CD4-positive, alpha-beta T cell treated with Interleukin-17A for 1 hour (primary cell): ENCODE measurements at regions not wholly inside any gene's neighbourhood (a gene's known extent, or its start where the extent isn't known, plus 50 kb on each side); places are given as distances from the start of the nearest gene placed in this dataset.

ENCODE experiments used
- DNase-seq: peaks from one replicate; pipeline ENCODE4 v3.0.0-alpha.2; 2020

- no peak for DNase-seq
Measured at GRCh38 chr1:93013145-93014065, 52.1 kb upstream of the DIPK1A start.

GRCh38 chr1:93014168-93014567 lies 52.9 kb upstream of the DIPK1A start:
- DNase-seq: no peak

DNA sequence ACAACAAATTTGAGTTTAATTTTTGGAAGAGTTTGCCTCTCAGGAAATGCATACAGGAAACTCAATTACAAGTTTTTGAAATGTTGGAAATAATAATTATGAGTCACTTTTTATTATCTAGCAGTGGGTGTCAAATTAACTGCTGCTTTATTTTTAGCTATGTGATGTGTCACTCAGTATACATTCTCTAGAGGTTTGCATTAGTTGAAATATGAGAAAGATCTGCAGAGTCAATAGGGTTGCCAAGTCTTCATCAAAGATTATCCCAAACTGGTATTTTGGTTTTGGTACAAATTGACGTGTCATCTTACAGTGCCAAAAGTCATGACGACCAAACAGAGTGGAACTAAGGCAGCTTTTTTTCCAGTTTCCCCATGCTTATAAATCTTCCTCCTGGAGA lies 54.3 kb upstream of the DIPK1A start:
- DNase-seq: no peak

- DNase-seq: no peak
Measured at GRCh38 chr1:93016171-93016570, 54.9 kb upstream of the DIPK1A start.

- peak; percentile 69 for DNase-seq
Measured at GRCh38 chr1:93021539-93022134, 57.4 kb upstream of the MTF2 start.

DNA sequence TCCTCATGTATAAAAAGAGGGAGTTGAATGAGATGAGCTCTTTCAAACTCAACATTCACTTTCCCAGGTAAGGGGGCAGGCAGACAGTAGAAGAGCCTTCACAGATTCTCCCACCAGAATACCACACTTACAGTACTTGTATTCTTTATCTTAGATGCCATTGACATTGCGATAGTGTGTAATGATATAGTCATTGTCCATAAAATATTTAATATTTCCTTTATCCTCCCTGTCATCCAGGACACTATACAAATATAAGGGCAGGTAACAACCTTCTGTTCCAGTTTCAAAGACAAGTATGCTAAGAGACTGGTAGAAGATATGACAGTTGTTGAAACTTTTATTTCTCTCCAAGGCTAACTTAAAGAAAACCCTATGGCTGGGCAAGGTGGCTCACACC lies 56.5 kb upstream of the MTF2 start:
- no peak for DNase-seq

GRCh38 chr1:93023281-93023680 lies 55.8 kb upstream of the MTF2 start:
- no peak for DNase-seq

DNA sequence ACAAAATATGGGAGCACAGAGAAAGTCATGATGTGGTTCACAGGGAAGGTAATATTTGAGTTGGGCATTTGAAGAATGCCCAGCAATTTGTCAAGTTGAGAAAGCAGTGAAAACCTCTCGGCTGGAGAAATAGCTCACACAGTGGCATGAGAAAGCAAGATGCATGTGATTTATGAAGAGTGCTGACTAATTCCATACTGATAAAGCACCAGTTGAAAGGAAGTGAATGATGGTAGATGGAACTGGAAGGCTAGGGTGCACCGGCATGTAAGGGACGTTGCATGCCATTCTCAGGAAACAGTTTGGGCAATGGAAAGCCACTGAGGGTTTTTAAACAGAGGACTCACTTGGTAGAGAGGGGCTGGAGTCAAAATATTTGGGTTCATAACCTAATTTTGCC lies 53.5 kb upstream of the MTF2 start:
- DNase-seq: no peak

DNA sequence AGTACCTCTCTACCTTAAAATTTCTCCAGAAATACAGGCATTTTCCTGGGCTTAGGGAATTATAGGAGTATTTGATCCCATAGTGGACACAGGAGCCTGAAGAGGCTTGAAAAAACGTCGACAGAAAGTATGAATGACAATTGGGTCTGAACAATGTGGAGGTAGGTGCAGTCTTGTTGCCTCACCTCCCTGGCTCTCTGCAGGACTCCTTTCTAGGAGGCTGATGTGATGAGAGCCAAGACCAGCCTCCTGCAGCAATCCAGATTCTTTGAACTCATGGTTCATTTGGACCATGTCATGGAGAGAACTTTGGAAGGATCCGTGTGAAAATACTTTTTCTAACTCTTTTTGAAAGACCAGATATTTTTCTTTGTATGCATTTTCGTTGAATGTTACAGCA lies 50.5 kb upstream of the MTF2 start:
- DNase-seq: no peak
